Endothelial cell of umbilical vein (primary cell): ENCODE measurements at regions not wholly inside any gene's neighbourhood (a gene's known extent, or its start where the extent isn't known, plus 50 kb on each side); places are given as distances from the start of the nearest gene placed in this dataset.

Experiments
- EZH2 ChIP-seq: IDR thresholded peaks from 2 replicates; pipeline ENCODE4 v1.6.1; 2012; ENCODE audit warnings: borderline replicate concordance, low read depth, mild to moderate bottlenecking, moderate library complexity, low read length, inconsistent platforms; ENCODE audit not compliant: severe bottlenecking
- FOS ChIP-seq: IDR thresholded peaks from 2 replicates; pipeline ENCODE4 v1.6.1; 2011; ENCODE audit warnings: mild to moderate bottlenecking, low read length, moderate library complexity, borderline replicate concordance; ENCODE audit not compliant: insufficient read depth
- GATA2 ChIP-seq: IDR thresholded peaks from 2 replicates; pipeline ENCODE4 v1.7.0; 2011; ENCODE audit warnings: low read depth, mild to moderate bottlenecking, moderate library complexity, mixed read lengths, low read length; ENCODE audit not compliant: insufficient read length, insufficient read depth
- JUN ChIP-seq: IDR thresholded peaks from 2 replicates; pipeline ENCODE4 v1.6.1; 2011; ENCODE audit warnings: borderline replicate concordance, low read depth; ENCODE audit not compliant: insufficient read length, insufficient read depth
- MYC ChIP-seq: IDR thresholded peaks from one replicate; pipeline ENCODE4 v1.6.1; 2011; ENCODE audit warnings: mild to moderate bottlenecking, low read depth, low read length
- POLR2A ChIP-seq: IDR thresholded peaks from 2 replicates; pipeline ENCODE4 v1.6.1; 2012; ENCODE audit warnings: low read depth, mild to moderate bottlenecking, control low read depth, low read length
- POLR2AphosphoS5 ChIP-seq: IDR thresholded peaks from 2 replicates; pipeline ENCODE4 v1.6.1; 2012; ENCODE audit warnings: low read depth, mild to moderate bottlenecking, control low read depth, low read length, moderate library complexity; ENCODE audit not compliant: insufficient read depth
- TF ChIP-seq, protein P1 (sequence below), 2 donors: IDR thresholded peaks; 1 replicate in 1 of 2; 2 replicates in 1 of 2; pipeline ENCODE4 v1.5.1; 2011; ENCODE audit warnings: low read length in 2 of 2, mild to moderate bottlenecking in 2 of 2, moderate library complexity in 2 of 2, control low read depth in 1 of 2, inconsistent platforms in 1 of 2, low read depth in 1 of 2; ENCODE audit not compliant: insufficient read depth in 1 of 2; ENCODE audit errors: extremely low read depth in 1 of 2
- TF ChIP-seq, protein P2 (sequence below): IDR thresholded peaks from 2 replicates; pipeline ENCODE4 v1.6.1; 2011; ENCODE audit not compliant: insufficient read depth, insufficient read length

- TF ChIP-seq GATA2 (no peak), MYC (no peak), POLR2AphosphoS5 (no peak), EZH2 (no peak), POLR2A (no peak), JUN (no peak), FOS (no peak)
- TF ChIP-seq, protein P1, sequence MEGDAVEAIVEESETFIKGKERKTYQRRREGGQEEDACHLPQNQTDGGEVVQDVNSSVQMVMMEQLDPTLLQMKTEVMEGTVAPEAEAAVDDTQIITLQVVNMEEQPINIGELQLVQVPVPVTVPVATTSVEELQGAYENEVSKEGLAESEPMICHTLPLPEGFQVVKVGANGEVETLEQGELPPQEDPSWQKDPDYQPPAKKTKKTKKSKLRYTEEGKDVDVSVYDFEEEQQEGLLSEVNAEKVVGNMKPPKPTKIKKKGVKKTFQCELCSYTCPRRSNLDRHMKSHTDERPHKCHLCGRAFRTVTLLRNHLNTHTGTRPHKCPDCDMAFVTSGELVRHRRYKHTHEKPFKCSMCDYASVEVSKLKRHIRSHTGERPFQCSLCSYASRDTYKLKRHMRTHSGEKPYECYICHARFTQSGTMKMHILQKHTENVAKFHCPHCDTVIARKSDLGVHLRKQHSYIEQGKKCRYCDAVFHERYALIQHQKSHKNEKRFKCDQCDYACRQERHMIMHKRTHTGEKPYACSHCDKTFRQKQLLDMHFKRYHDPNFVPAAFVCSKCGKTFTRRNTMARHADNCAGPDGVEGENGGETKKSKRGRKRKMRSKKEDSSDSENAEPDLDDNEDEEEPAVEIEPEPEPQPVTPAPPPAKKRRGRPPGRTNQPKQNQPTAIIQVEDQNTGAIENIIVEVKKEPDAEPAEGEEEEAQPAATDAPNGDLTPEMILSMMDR (IDR thresholded peaks at IDR 0.05; ENCODE audit: extremely low read depth in 1 of 2, insufficient read depth in 1 of 2, low read depth in 1 of 2, low read length in 2 of 2): no peak
- TF ChIP-seq, protein P2, sequence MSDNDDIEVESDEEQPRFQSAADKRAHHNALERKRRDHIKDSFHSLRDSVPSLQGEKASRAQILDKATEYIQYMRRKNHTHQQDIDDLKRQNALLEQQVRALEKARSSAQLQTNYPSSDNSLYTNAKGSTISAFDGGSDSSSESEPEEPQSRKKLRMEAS: no peak
Measured at GRCh38 chr12:131239384-131240094, 285.8 kb downstream of the ADGRD1 start.
